Liver (tissue), 3 donors: ENCODE measurements at regions not wholly inside any gene's neighbourhood (a gene's known extent, or its start where the extent isn't known, plus 50 kb on each side); places are given as distances from the start of the nearest gene placed in this dataset.
"Not testable (repeated sequence)": the region's sequence is repeated elsewhere in the genome, so short reads cannot be mapped to it uniquely, and the experiment has no call there.

Experiments
- EGR1 ChIP-seq, 2 donors: IDR thresholded peaks; 2 replicates each; pipeline ENCODE4 v1.6.1; 2016 to 2018; ENCODE audit warnings: antibody characterized with exemption in 2 of 2, low read depth in 2 of 2
- FOXA2 ChIP-seq: IDR thresholded peaks from 2 replicates; pipeline ENCODE4 v1.6.1; 2016; ENCODE audit warnings: antibody characterized with exemption
- GABPA ChIP-seq, 2 donors: IDR thresholded peaks in 1 of 2; conservative IDR thresholded peaks in 1 of 2; 2 replicates each; pipeline ENCODE4 v1.6.1; 2016; ENCODE audit warnings: antibody characterized with exemption in 2 of 2, mild to moderate bottlenecking in 1 of 2, moderate library complexity in 1 of 2
- HNF4G ChIP-seq: IDR thresholded peaks from 2 replicates; pipeline ENCODE4 v1.6.1; 2016; ENCODE audit warnings: antibody characterized with exemption
- JUND ChIP-seq, 2 donors: IDR thresholded peaks; 2 replicates each; pipeline ENCODE4 v1.6.1; 2016; ENCODE audit warnings: antibody characterized with exemption in 2 of 2
- RAD21 ChIP-seq, 2 donors: IDR thresholded peaks; 2 replicates each; pipeline ENCODE4 v1.6.1; 2016; ENCODE audit warnings: antibody characterized with exemption in 2 of 2, mild to moderate bottlenecking in 2 of 2
- SP1 ChIP-seq: IDR thresholded peaks from 2 replicates; pipeline ENCODE4 v1.6.1; 2018; ENCODE audit warnings: antibody characterized with exemption, mild to moderate bottlenecking
- TAF1 ChIP-seq: conservative IDR thresholded peaks from 2 replicates; pipeline ENCODE4 v1.6.1; 2016; ENCODE audit warnings: antibody characterized with exemption, mild to moderate bottlenecking
- YY1 ChIP-seq: IDR thresholded peaks from 2 replicates; pipeline ENCODE4 v1.6.1; 2016; ENCODE audit warnings: antibody characterized with exemption, mild to moderate bottlenecking
- TF ChIP-seq, protein P1 (sequence below): fragments of 150-350 bp; IDR thresholded peaks from 2 replicates; pipeline ENCODE4 v1.5.1; 2017; ENCODE audit warnings: improper control_type of control experiment, low read depth, low read length; ENCODE audit not compliant: missing input control
- TF ChIP-seq, protein P2 (sequence below): IDR thresholded peaks from 2 replicates; pipeline ENCODE4 v1.6.1; 2016; ENCODE audit warnings: antibody characterized with exemption
- TF ChIP-seq, protein P3 (sequence below): IDR thresholded peaks from 2 replicates; pipeline ENCODE4 v1.6.1; 2016; ENCODE audit warnings: antibody characterized with exemption
- donor health status: healthy.
- donor health status: healthy.

DNA sequence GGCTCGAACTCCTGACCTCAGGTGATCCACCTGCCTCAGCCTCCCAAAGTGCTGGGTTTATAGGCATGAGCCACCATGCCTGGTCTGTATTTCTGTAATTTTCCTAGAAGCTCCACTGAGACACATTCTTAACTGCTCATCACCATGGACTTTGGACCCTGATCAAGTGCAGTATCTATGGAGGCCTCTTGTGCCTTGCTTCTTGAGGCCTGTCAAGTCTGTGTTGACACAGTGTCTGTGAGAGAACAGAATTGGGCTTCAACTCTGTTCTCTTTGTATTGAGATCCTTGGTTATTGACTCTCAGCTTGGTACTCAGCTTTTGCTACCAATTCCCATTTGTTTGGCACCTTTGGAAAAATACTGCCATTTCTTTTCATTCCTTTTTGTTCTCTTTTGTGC, 188.0 kb downstream of the SPATA31A6 start:
- TF ChIP-seq, protein P1, sequence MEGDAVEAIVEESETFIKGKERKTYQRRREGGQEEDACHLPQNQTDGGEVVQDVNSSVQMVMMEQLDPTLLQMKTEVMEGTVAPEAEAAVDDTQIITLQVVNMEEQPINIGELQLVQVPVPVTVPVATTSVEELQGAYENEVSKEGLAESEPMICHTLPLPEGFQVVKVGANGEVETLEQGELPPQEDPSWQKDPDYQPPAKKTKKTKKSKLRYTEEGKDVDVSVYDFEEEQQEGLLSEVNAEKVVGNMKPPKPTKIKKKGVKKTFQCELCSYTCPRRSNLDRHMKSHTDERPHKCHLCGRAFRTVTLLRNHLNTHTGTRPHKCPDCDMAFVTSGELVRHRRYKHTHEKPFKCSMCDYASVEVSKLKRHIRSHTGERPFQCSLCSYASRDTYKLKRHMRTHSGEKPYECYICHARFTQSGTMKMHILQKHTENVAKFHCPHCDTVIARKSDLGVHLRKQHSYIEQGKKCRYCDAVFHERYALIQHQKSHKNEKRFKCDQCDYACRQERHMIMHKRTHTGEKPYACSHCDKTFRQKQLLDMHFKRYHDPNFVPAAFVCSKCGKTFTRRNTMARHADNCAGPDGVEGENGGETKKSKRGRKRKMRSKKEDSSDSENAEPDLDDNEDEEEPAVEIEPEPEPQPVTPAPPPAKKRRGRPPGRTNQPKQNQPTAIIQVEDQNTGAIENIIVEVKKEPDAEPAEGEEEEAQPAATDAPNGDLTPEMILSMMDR = not testable (repeated sequence)
- not testable (repeated sequence) for TF ChIP-seq RAD21 (IDR thresholded peaks at IDR 0.05); EGR1 (IDR thresholded peaks at IDR 0.05; ENCODE audit: low read depth in 2 of 2); SP1; YY1; JUND (IDR thresholded peaks at IDR 0.05); TAF1; FOXA2; HNF4G; GABPA (IDR thresholded peaks at IDR 0.05 in 1 of 2, conservative IDR thresholded peaks at IDR 0.05 in 1 of 2)
- TF ChIP-seq, protein P2, sequence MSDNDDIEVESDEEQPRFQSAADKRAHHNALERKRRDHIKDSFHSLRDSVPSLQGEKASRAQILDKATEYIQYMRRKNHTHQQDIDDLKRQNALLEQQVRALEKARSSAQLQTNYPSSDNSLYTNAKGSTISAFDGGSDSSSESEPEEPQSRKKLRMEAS = not testable (repeated sequence)
- TF ChIP-seq, protein P3, sequence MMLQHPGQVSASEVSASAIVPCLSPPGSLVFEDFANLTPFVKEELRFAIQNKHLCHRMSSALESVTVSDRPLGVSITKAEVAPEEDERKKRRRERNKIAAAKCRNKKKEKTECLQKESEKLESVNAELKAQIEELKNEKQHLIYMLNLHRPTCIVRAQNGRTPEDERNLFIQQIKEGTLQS = not testable (repeated sequence)
